NB4 (cell line): ENCODE measurements at regions not wholly inside any gene's neighbourhood (a gene's known extent, or its start where the extent isn't known, plus 50 kb on each side); places are given as distances from the start of the nearest gene placed in this dataset.

Experiments
- DNase-seq: peaks from one replicate; pipeline ENCODE4 v3.0.0; 2010; ENCODE audit warnings: low read depth
- H3K4me3 ChIP-seq: one replicate; pipeline ENCODE4 v1.5.1; 2011; ENCODE audit warnings: mild to moderate bottlenecking, low read depth, low read length, moderate library complexity
- MYC ChIP-seq: IDR thresholded peaks from 2 replicates; pipeline ENCODE4 v1.6.1; 2011; ENCODE audit warnings: low read depth, low read length
- POLR2A ChIP-seq: IDR thresholded peaks from 2 replicates; pipeline ENCODE4 v1.6.1; 2011; ENCODE audit warnings: mild to moderate bottlenecking; ENCODE audit not compliant: insufficient read length; ENCODE audit errors: extremely low read depth
- TF ChIP-seq, protein P1 (sequence below): IDR thresholded peaks from one replicate; pipeline ENCODE4 v1.5.1; 2012; ENCODE audit warnings: low read depth, low read length
- TF ChIP-seq, protein P2 (sequence below): IDR thresholded peaks from 2 replicates; pipeline ENCODE4 v1.6.1; 2011; ENCODE audit warnings: low read depth, low read length

DNA sequence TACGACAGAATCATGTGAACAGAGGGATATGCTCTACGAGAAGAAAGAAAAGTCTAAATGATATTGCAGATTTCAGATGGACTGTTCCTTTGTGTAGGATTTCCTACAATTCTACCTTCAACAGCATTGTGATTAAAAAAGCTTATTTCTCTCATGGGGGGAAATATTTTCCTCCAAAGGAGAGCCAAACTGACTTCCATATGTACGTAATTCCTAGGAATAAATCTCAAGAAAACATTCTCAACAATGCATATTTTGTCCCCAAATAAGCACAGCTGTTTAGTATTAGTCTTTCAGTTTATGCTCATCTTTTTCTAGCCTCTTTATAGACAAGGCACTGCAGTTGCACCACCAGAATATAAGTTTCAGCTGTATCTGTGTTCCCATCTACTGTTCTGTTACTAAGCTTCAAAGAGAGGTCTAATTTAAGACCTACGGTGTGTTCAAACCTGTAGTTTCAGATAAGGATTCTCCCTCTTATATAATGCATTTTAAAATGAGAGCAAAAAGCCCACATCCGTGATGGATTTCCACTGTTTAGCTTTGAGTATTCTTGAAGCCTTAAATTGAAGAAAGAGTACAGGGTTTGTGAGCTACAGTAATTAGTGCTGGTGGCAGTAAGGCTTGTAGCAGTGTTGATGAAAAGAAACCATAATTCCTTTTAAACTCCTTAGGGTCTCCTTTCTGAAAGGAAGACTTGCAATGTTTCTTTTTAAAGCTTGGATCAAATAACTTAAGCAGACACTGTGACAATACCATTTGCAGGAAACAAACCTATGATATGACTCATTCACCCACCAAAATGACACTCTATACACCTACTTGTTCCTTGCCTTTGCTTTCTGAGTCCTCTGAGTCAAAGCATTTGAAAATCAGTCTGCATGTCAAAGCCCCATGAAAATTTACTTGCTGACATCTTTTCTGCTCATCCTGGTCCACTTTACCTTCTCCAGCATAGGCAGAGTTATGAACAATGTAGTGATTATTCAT is 754.1 kb downstream of the NOVA1 start:
- H3K4me3 ChIP-seq = no peak overlapping the region
- no peak for TF ChIP-seq MYC
- TF ChIP-seq, protein P1, sequence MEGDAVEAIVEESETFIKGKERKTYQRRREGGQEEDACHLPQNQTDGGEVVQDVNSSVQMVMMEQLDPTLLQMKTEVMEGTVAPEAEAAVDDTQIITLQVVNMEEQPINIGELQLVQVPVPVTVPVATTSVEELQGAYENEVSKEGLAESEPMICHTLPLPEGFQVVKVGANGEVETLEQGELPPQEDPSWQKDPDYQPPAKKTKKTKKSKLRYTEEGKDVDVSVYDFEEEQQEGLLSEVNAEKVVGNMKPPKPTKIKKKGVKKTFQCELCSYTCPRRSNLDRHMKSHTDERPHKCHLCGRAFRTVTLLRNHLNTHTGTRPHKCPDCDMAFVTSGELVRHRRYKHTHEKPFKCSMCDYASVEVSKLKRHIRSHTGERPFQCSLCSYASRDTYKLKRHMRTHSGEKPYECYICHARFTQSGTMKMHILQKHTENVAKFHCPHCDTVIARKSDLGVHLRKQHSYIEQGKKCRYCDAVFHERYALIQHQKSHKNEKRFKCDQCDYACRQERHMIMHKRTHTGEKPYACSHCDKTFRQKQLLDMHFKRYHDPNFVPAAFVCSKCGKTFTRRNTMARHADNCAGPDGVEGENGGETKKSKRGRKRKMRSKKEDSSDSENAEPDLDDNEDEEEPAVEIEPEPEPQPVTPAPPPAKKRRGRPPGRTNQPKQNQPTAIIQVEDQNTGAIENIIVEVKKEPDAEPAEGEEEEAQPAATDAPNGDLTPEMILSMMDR = no peak
- TF ChIP-seq, protein P2, sequence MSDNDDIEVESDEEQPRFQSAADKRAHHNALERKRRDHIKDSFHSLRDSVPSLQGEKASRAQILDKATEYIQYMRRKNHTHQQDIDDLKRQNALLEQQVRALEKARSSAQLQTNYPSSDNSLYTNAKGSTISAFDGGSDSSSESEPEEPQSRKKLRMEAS = no peak
- no peak for TF ChIP-seq POLR2A
- no peak for DNase-seq

DNA sequence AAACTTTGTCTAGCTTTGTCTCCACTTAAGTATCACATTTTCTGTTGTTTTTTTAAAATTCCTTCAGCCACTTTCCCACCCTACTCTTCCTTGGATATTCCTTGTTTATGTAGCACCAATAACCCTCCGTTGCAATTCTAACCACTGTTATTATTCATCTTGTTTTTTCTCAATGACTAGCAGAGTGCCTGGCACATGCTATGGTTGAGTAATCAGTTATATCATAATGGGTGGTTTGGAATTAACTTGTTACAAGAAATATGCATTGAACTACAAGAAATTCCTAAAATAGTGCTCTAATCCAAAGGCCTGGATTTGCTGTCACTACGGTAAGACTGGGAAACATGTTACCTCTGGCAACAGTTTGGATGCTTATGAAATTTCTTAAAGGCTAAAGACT is 756.6 kb downstream of the NOVA1 start:
- H3K4me3 ChIP-seq = no peak overlapping the region
- DNase-seq = no peak
- TF ChIP-seq, protein P1 = no peak
- TF ChIP-seq, protein P2 = no peak
- TF ChIP-seq MYC (no peak), POLR2A (no peak)

DNA sequence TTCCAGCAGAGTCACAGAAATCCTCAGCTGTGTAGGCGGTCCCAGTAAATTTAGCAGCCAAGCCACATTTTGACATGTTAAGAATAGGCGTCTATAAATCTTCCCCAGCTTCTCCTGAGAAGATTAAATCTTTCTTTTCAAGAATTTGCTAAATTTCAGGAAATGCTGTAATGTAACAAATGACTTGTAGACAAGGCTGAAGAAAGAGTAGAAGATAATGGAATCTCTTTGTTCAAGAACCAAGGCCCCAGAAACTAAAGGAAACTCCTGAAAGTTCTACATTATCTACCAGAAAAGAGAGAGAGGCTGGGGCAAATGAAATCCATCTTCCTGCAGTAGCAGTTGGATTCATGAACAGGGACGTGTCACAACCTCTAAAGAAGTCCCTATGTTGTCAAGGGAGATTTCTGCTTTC is 760.3 kb downstream of the NOVA1 start:
- no peak overlapping the region for H3K4me3 ChIP-seq
- no peak for DNase-seq
- no peak for TF ChIP-seq POLR2A
- no peak for TF ChIP-seq MYC
- TF ChIP-seq, protein P1 = no peak

DNA sequence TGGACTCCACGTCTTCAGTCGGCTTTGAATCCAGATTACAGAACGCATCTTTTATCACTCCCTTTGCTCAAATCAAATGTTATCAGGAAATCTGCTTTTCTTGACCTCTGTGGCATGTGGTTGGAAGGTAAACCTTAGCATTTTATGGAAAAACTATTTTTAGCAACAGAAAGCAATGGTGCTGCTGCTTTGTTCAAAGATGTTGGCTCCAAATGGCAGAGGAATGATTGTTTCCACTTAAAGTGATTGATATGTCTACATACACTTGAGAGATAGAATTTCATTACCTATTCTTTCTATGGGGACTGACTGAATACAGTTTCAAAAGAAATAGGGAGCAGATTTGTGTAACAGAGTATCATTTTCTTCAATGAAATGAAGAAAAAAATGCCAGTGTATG is 761.2 kb downstream of the NOVA1 start:
- no peak for DNase-seq
- H3K4me3 ChIP-seq = no peak overlapping the region
- TF ChIP-seq POLR2A = no peak
- TF ChIP-seq MYC = no peak
- TF ChIP-seq, protein P2 = no peak
- TF ChIP-seq, protein P1 = no peak

DNA sequence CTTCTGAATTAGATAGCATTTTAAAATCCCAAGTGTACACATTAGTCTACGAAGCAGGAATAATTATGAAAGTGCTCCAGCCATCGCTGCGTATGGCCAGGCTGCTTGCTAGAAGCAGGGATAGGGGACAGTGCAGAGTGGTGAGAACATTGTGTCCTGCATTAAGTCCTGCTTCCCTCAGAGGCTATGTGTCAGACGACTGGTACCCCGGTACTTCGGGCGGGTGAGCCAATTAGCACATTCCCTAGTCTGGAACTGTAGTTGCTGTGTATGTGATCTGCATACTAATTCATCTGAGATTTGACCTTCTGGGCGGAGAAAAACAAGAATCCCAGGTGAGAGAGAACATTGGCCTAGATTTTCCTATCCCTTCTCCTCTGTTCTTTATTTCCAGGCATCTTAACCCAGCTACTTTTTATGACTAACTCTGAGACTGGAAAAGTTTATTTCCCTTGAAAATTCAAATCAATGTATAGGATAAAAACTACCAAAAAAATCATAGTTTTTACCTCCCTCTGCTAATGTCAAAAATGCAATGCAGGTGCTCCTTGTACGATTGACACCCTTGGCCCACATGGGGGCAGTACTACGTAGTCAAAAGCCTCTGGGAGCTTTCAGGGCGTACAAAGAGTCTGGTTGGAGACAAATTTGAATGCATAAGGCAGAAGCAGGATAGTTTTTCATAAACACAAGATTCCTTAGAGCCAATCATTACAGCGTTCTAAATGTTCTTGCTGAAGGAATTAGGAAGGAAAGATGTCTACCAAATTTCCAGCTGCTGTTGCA is 764.3 kb downstream of the NOVA1 start:
- peak; percentile 42 for DNase-seq
- no peak overlapping the region for H3K4me3 ChIP-seq
- no peak for TF ChIP-seq MYC
- no peak for TF ChIP-seq POLR2A
- TF ChIP-seq, protein P2 = no peak
- TF ChIP-seq, protein P1 = peak; percentile 47
